ENCODE measurements at regions not wholly inside any gene's neighbourhood (a gene's known extent, or its start where the extent isn't known, plus 50 kb on each side); places are given as distances from the start of the nearest gene placed in this dataset.

GRCh38 chr22:44557064-44557748, 59.2 kb upstream of the RTL6 start:
- Mint-ChIP-seq H3K4me3 (no peak overlapping the region), H3K9me3 (peaks cover 0 to 3% (median 1%) of the 10 kb centered on the region in 3 donors), H3K27me3 (peaks cover 9% of the 10 kb centered on the region), H3K4me1 (peaks cover 0 to 2% (median 0%) of the 10 kb centered on the region in 3 donors), H3K36me3 (peaks cover 5% of the 10 kb centered on the region), H3K27ac (no peak overlapping the region)

GRCh38 chr22:44555597-44555996, 57.6 kb upstream of the RTL6 start:
- no peaks in the 10 kb centered on the region for H3K9me3 Mint-ChIP-seq
- peaks cover 0 to 6% (median 5%) of the 10 kb centered on the region in 3 donors for H3K4me1 Mint-ChIP-seq
- peak overlapping the region in 1 of 3 donors; percentile 1 for H3K27ac Mint-ChIP-seq
- peaks cover 4% of the 10 kb centered on the region for H3K36me3 Mint-ChIP-seq
- no peak overlapping the region for H3K4me3 Mint-ChIP-seq
- H3K27me3 Mint-ChIP-seq = peaks cover 14% of the 10 kb centered on the region

GRCh38 chr22:44555046-44555445, 57.0 kb upstream of the RTL6 start:
- H3K27ac Mint-ChIP-seq = no peak overlapping the region
- H3K4me3 Mint-ChIP-seq = no peak overlapping the region
- H3K9me3 Mint-ChIP-seq = no peaks in the 10 kb centered on the region
- peaks cover 4% of the 10 kb centered on the region for H3K36me3 Mint-ChIP-seq
- peaks cover 15% of the 10 kb centered on the region for H3K27me3 Mint-ChIP-seq
- H3K4me1 Mint-ChIP-seq = peaks cover 0 to 8% (median 5%) of the 10 kb centered on the region in 3 donors

GRCh38 chr22:44554411-44554810, 56.4 kb upstream of the RTL6 start:
- H3K36me3 Mint-ChIP-seq = peaks cover 4% of the 10 kb centered on the region
- no peaks in the 10 kb centered on the region for H3K9me3 Mint-ChIP-seq
- H3K4me1 Mint-ChIP-seq = peaks cover 0 to 8% (median 5%) of the 10 kb centered on the region in 3 donors
- peaks cover 19% of the 10 kb centered on the region for H3K27me3 Mint-ChIP-seq
- no peak overlapping the region for H3K4me3 Mint-ChIP-seq
- no peak overlapping the region for H3K27ac Mint-ChIP-seq

- peaks cover 0 to 8% (median 5%) of the 10 kb centered on the region in 3 donors for H3K4me1 Mint-ChIP-seq
- peaks cover 17% of the 10 kb centered on the region for H3K27me3 Mint-ChIP-seq
- H3K27ac Mint-ChIP-seq = peak overlapping the region in 1 of 3 donors; percentile 67
- H3K9me3 Mint-ChIP-seq = peaks cover 0 to 3% (median 0%) of the 10 kb centered on the region in 3 donors
- peaks cover 4% of the 10 kb centered on the region for H3K36me3 Mint-ChIP-seq
- peak overlapping the region in 2 of 4 donors; percentile 51 to 84 for H3K4me3 Mint-ChIP-seq
Measured at GRCh38 chr22:44550711-44551491, 52.9 kb upstream of the RTL6 start.

- Mint-ChIP-seq H3K9me3 (peaks cover 0 to 3% (median 0%) of the 10 kb centered on the region in 3 donors), H3K36me3 (peaks cover 3% of the 10 kb centered on the region), H3K4me3 (no peak overlapping the region), H3K4me1 (peaks cover 0 to 8% (median 3%) of the 10 kb centered on the region in 3 donors), H3K27me3 (peaks cover 20% of the 10 kb centered on the region), H3K27ac (no peak overlapping the region)
Measured at GRCh38 chr22:44549701-44550100, 51.7 kb upstream of the RTL6 start.

- no peak overlapping the region for H3K27ac Mint-ChIP-seq
- peaks cover 3% of the 10 kb centered on the region for H3K36me3 Mint-ChIP-seq
- peaks cover 24% of the 10 kb centered on the region for H3K27me3 Mint-ChIP-seq
- no peak overlapping the region for H3K4me3 Mint-ChIP-seq
- peaks cover 0 to 8% (median 5%) of the 10 kb centered on the region in 3 donors for H3K4me1 Mint-ChIP-seq
- peaks cover 0 to 3% (median 0%) of the 10 kb centered on the region in 3 donors for H3K9me3 Mint-ChIP-seq
Measured at GRCh38 chr22:44548981-44549380, 50.9 kb upstream of the RTL6 start.

Data from IgD-negative memory B cell (primary cell).